Fibroblast of skin of abdomen (primary cell): ENCODE measurements at regions not wholly inside any gene's neighbourhood (a gene's known extent, or its start where the extent isn't known, plus 50 kb on each side); places are given as distances from the start of the nearest gene placed in this dataset.
"Not testable (repeated sequence)": the region's sequence is repeated elsewhere in the genome, so short reads cannot be mapped to it uniquely, and the experiment has no call there.

Source experiments
- DNase-seq: peaks from one replicate; pipeline ENCODE4 v3.0.0-alpha.2; 2013

GRCh38 chr2:236415684-236416444 lies 151.7 kb upstream of the ASB18 start:
- DNase-seq: no peak

GRCh38 chr2:236417150-236417549 lies 152.5 kb upstream of the ACKR3 start:
- DNase-seq: no peak

- DNase-seq: no peak
These were observed 139.0 kb upstream of the ACKR3 start for GRCh38 chr2:236430584-236430983.

GRCh38 chr2:236434593-236434992 lies 135.0 kb upstream of the ACKR3 start:
- no peak for DNase-seq

GRCh38 chr2:236440110-236440881 lies 129.3 kb upstream of the ACKR3 start:
- DNase-seq: no peak

GRCh38 chr2:236444187-236444586 lies 125.4 kb upstream of the ACKR3 start:
- no peak for DNase-seq

- DNase-seq: no peak
These were observed 123.9 kb upstream of the ACKR3 start for GRCh38 chr2:236445678-236446077.

- DNase-seq: no peak
These were observed 123.1 kb upstream of the ACKR3 start for GRCh38 chr2:236446521-236446920.

- no peak for DNase-seq
These were observed 120.4 kb upstream of the ACKR3 start for GRCh38 chr2:236449167-236449761.

- DNase-seq: peak; percentile 42
These were observed 117.4 kb upstream of the ACKR3 start for GRCh38 chr2:236452238-236452637.

GRCh38 chr2:236454076-236454475 lies 115.5 kb upstream of the ACKR3 start:
- DNase-seq: no peak

GRCh38 chr2:236459393-236459792 lies 110.2 kb upstream of the ACKR3 start:
- DNase-seq: no peak

- DNase-seq: peak; percentile 12
These were observed 105.5 kb upstream of the ACKR3 start for GRCh38 chr2:236464140-236464539.

GRCh38 chr2:236472720-236473495 lies 96.7 kb upstream of the ACKR3 start:
- no peak for DNase-seq

- DNase-seq: peak; percentile 40
These were observed 95.9 kb upstream of the ACKR3 start for GRCh38 chr2:236473691-236474090.

GRCh38 chr2:236479814-236480213 lies 89.8 kb upstream of the ACKR3 start:
- DNase-seq: no peak

GRCh38 chr2:236483102-236483501 lies 86.5 kb upstream of the ACKR3 start:
- no peak for DNase-seq

- no peak for DNase-seq
These were observed 84.1 kb upstream of the ACKR3 start for GRCh38 chr2:236485519-236485918.

- not testable (repeated sequence) for DNase-seq
These were observed 80.5 kb upstream of the ACKR3 start for GRCh38 chr2:236489083-236489482.

GRCh38 chr2:236489895-236490404 lies 79.7 kb upstream of the ACKR3 start:
- DNase-seq: no peak

- no peak for DNase-seq
These were observed 73.3 kb upstream of the ACKR3 start for GRCh38 chr2:236496340-236496739.

- peak; percentile 61 for DNase-seq
These were observed 71.3 kb upstream of the ACKR3 start for GRCh38 chr2:236498369-236498768.
